CD4-positive, alpha-beta memory T cell (primary cell): ENCODE measurements at regions not wholly inside any gene's neighbourhood (a gene's known extent, or its start where the extent isn't known, plus 50 kb on each side); places are given as distances from the start of the nearest gene placed in this dataset.

Experiments used
- CTCF ChIA-PET: fragments of 350-600 bp; sonication (Branson Sonifier 250); formaldehyde crosslinking; loops from one replicate; lab custom pipeline; 2021; ENCODE audit warnings: inconsistent platforms; ENCODE audit not compliant: partially characterized antibody; lab: Charles Lee
- POLR2A ChIA-PET: fragments of 350-600 bp; sonication (Branson Sonifier 250); formaldehyde crosslinking; loops from one replicate; lab custom pipeline; 2021; ENCODE audit not compliant: partially characterized antibody; lab: Charles Lee
- DNase-seq, 5 donors: peaks; one replicate each; pipeline versions ENCODE4 v3.0.0 to v3.0.0-alpha.2; 2020 to 2022; ENCODE audit warnings: mixed read lengths in 1 of 5
- H3K27ac ChIP-seq: one replicate; pipeline ENCODE4 v1.7.0; 2013; ENCODE audit warnings: low read depth, low read length
- H3K27me3 ChIP-seq: 2 replicates; pipeline ENCODE4 v1.7.0; 2013; ENCODE audit warnings: mild to moderate bottlenecking, low read length, moderate library complexity; ENCODE audit not compliant: insufficient read depth
- H3K36me3 ChIP-seq: 2 replicates; pipeline ENCODE4 v1.7.0; 2013; ENCODE audit warnings: mild to moderate bottlenecking, low read length, moderate library complexity; ENCODE audit not compliant: insufficient read depth
- H3K4me1 ChIP-seq: 2 replicates; pipeline ENCODE4 v1.7.0; 2013; ENCODE audit warnings: mild to moderate bottlenecking, low read length, moderate library complexity; ENCODE audit not compliant: insufficient read depth
- H3K4me3 ChIP-seq, 2 donors: one replicate each; pipeline ENCODE4 v1.7.0; 2013; ENCODE audit warnings: low read length in 2 of 2, mild to moderate bottlenecking in 1 of 2
- H3K9me3 ChIP-seq, 2 donors: one replicate each; pipeline ENCODE4 v1.7.0; 2013; ENCODE audit warnings: low read length in 2 of 2, control low read depth in 1 of 2; ENCODE audit not compliant: control insufficient read depth in 1 of 2
- H3K27ac Mint-ChIP-seq, 7 donors: one replicate each; pipeline ENCODE4 v1.8.0; 2020 to 2021; ENCODE audit warnings: mixed read lengths in 7 of 7, mild to moderate bottlenecking in 6 of 7, inconsistent platforms in 3 of 7, moderate library complexity in 3 of 7
- H3K27me3 Mint-ChIP-seq, 2 donors: one replicate each; pipeline ENCODE4 v1.8.0; 2020 to 2021; ENCODE audit warnings: mixed read lengths in 2 of 2
- H3K36me3 Mint-ChIP-seq, 2 donors: one replicate each; pipeline ENCODE4 v1.8.0; 2020 to 2021; ENCODE audit warnings: mixed read lengths in 2 of 2, inconsistent platforms in 1 of 2, mild to moderate bottlenecking in 1 of 2
- H3K4me1 Mint-ChIP-seq, 4 donors: one replicate each; pipeline ENCODE4 v1.8.0; 2020 to 2021; ENCODE audit warnings: mixed read lengths in 4 of 4, mild to moderate bottlenecking in 1 of 4
- H3K4me3 Mint-ChIP-seq, 8 donors: one replicate each; pipeline ENCODE4 v1.8.0; 2020 to 2021; ENCODE audit warnings: mixed read lengths in 8 of 8, mild to moderate bottlenecking in 7 of 8, moderate library complexity in 6 of 8, inconsistent platforms in 3 of 8
- H3K9me3 Mint-ChIP-seq, 8 donors: one replicate each; pipeline ENCODE4 v1.8.0; 2020 to 2021; ENCODE audit warnings: mixed read lengths in 8 of 8, mild to moderate bottlenecking in 5 of 8, inconsistent platforms in 3 of 8, moderate library complexity in 1 of 8
- intact Hi-C: fragments of 100-400 bp; cut with micrococcal nuclease; formaldehyde crosslinking; loops from one replicate; pipeline ENCODE4 v1.15.1; 2023

- Mint-ChIP-seq H3K4me3 (peak overlapping the region in 4 of 8 donors; percentile 21 to 59 (median 43)), H3K9me3 (peaks cover 0 to 2% (median 0%) of the 10 kb centered on the region in 8 donors), H3K27me3 (peaks cover 1 to 4% of the 10 kb centered on the region in 2 donors), H3K4me1 (peaks cover 0 to 5% (median 2%) of the 10 kb centered on the region in 4 donors), H3K27ac (no peak overlapping the region), H3K36me3 (no peaks in the 10 kb centered on the region)
- DNase-seq = peak; percentile 14 to 41 (median 23)
- no peaks in the 10 kb centered on the region for H3K9me3 ChIP-seq
- CTCF ChIA-PET = interaction anchor here (1.1 to 3.4 kb wide), 4 partner anchors 21 to 337 kb away, joined by 4 to 13 read pairs (median 8); no protein-coding TSS in a partner anchor
- no peaks in the 10 kb centered on the region for H3K4me1 ChIP-seq
- no peak overlapping the region for H3K27ac ChIP-seq
- no peak overlapping the region for H3K4me3 ChIP-seq
- no peaks in the 10 kb centered on the region for H3K27me3 ChIP-seq
- intact Hi-C loops = loop anchor here (5.0 kb wide), 1 partner anchor 272 kb away; no protein-coding TSS in a partner anchor
- POLR2A ChIA-PET = no interaction called here
- no peaks in the 10 kb centered on the region for H3K36me3 ChIP-seq
Measured at GRCh38 chr9:109880276-109881169, 100.5 kb downstream of the PALM2AKAP2 start.

DNA sequence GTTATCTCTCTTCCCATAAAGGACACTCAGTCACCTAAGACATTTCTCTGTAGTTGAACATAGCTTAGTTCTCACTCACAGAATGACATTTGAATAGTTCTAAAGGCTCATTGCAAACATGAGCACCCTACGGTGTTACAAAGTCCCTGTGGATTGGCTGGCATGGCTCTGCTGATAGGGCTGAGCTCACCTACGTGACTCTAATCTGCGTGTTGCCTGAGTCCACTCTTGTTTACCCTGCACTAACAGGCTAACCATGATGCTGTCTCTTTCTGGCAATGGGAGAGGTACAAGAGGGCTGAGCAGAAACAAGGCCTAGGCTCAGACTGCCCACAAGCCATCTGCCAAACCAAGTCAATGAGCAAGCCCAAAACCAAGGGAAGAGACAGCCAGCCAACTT is 103.6 kb downstream of the PALM2AKAP2 start:
- no peaks in the 10 kb centered on the region for H3K36me3 Mint-ChIP-seq
- POLR2A ChIA-PET = interaction anchor here (1.0 kb wide), 1 partner anchor 11 kb away, joined by 3 read pairs; no protein-coding TSS in a partner anchor
- peaks cover 1 to 4% of the 10 kb centered on the region in 2 donors for H3K27me3 Mint-ChIP-seq
- H3K9me3 ChIP-seq = no peaks in the 10 kb centered on the region
- H3K27ac Mint-ChIP-seq = peak overlapping the region in 1 of 7 donors; percentile 66
- H3K4me1 ChIP-seq = peaks cover 10% of the 10 kb centered on the region
- intact Hi-C loops = loop anchor here (5.0 kb wide), 1 partner anchor 269 kb away; no protein-coding TSS in a partner anchor
- no peak overlapping the region for H3K4me3 ChIP-seq
- no peak overlapping the region for H3K4me3 Mint-ChIP-seq
- CTCF ChIA-PET = interaction anchor here (1.2 to 3.4 kb wide), 2 partner anchors 8 to 334 kb away, joined by 4 to 13 read pairs; no protein-coding TSS in a partner anchor
- H3K4me1 Mint-ChIP-seq = peaks cover 11 to 29% (median 23%) of the 10 kb centered on the region in 4 donors
- H3K27ac ChIP-seq = no peak overlapping the region
- H3K36me3 ChIP-seq = no peaks in the 10 kb centered on the region
- no peaks in the 10 kb centered on the region for H3K27me3 ChIP-seq
- DNase-seq = no peak
- H3K9me3 Mint-ChIP-seq = no peaks in the 10 kb centered on the region

DNA sequence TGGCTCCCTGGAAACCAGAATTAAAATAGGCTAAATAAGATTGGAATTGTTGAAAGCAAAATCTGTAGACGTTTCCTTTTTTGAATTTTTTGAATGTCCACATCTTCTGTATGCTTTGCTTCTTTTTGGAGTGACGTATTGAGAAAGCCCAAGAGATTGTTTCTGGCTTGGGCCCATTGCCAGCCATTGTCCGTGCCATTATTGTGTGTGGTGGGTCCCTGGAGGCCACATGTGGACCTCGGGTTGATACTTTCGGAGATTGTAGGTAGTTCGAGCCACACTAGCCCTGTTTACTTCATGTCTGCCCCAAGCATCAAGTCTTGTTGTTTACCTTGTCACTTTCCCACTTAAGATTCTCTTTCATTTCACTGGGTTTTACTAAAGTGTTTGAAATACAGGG is 106.0 kb downstream of the PALM2AKAP2 start:
- H3K4me3 ChIP-seq = no peak overlapping the region
- H3K4me1 ChIP-seq = peaks cover 10% of the 10 kb centered on the region
- H3K9me3 ChIP-seq = no peaks in the 10 kb centered on the region
- H3K9me3 Mint-ChIP-seq = no peaks in the 10 kb centered on the region
- ChIA-PET POLR2A (no interaction called here), CTCF (interaction anchor here (1.5 kb wide), 1 partner anchor 11 kb away, joined by 4 read pairs; no protein-coding TSS in a partner anchor)
- peaks cover 11 to 47% (median 33%) of the 10 kb centered on the region in 4 donors for H3K4me1 Mint-ChIP-seq
- no peak overlapping the region for H3K27ac ChIP-seq
- no peaks in the 10 kb centered on the region for H3K27me3 Mint-ChIP-seq
- H3K27me3 ChIP-seq = no peaks in the 10 kb centered on the region
- H3K4me3 Mint-ChIP-seq = peak overlapping the region in 1 of 8 donors; percentile 34
- H3K36me3 ChIP-seq = no peaks in the 10 kb centered on the region
- peak overlapping the region in 3 of 7 donors; percentile 24 to 84 (median 28) for H3K27ac Mint-ChIP-seq
- no peaks in the 10 kb centered on the region for H3K36me3 Mint-ChIP-seq
- intact Hi-C loops = no loop called here
- DNase-seq = no peak

DNA sequence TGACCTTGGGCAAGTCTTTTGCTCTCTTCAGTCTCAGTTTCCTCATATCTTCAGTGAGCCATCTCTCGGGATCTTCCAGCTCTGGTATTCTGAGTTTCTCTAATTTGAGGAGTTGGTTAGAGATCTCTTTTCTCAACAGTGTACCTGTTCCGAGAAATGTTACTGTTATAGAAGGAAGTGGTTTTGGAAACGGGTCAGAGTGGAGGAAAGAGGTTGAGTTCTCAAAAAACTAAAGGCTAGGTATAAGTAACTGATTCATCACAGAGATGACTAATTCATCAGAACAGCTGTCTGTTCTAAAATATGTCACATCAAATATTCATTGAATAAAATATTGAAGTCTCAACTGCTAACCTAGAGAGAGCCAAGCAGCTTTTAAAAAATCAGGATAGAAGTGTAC is 106.6 kb downstream of the PALM2AKAP2 start:
- Mint-ChIP-seq H3K4me1 (peaks cover 11 to 47% (median 33%) of the 10 kb centered on the region in 4 donors), H3K27ac (peak overlapping the region in 5 of 7 donors; percentile 19 to 84 (median 70))

GRCh38 chr9:109887079-109887478 is 107.1 kb downstream of the PALM2AKAP2 start:
- Mint-ChIP-seq H3K4me3 (peak overlapping the region in 1 of 8 donors; percentile 52), H3K27me3 (no peaks in the 10 kb centered on the region), H3K4me1 (peaks cover 11 to 47% (median 33%) of the 10 kb centered on the region in 4 donors), H3K36me3 (no peaks in the 10 kb centered on the region), H3K27ac (peak overlapping the region in 5 of 7 donors; percentile 19 to 87 (median 28)), H3K9me3 (no peaks in the 10 kb centered on the region)
- Histone ChIP-seq H3K4me3 (no peak overlapping the region), H3K36me3 (no peaks in the 10 kb centered on the region), H3K27ac (no peak overlapping the region), H3K27me3 (no peaks in the 10 kb centered on the region), H3K9me3 (no peaks in the 10 kb centered on the region), H3K4me1 (peaks cover 10% of the 10 kb centered on the region)
- no peak for DNase-seq
- intact Hi-C loops = no loop called here
- CTCF ChIA-PET = interaction anchor here (1.0 to 1.3 kb wide), 2 partner anchors 16 to 17 kb away, joined by 3 to 6 read pairs; no protein-coding TSS in a partner anchor
- POLR2A ChIA-PET = no interaction called here

More for the DNA sequence above, 106.6 kb downstream of the PALM2AKAP2 start:
- CTCF ChIA-PET = interaction anchor here (1.5 kb wide), 1 partner anchor 10 kb away, joined by 4 read pairs; no protein-coding TSS in a partner anchor
- H3K27ac ChIP-seq = no peak overlapping the region
- Mint-ChIP-seq H3K27me3 (no peaks in the 10 kb centered on the region), H3K36me3 (no peaks in the 10 kb centered on the region), H3K9me3 (no peaks in the 10 kb centered on the region), H3K4me3 (peak overlapping the region in 2 of 8 donors; percentile 1 to 52)
- no peaks in the 10 kb centered on the region for H3K36me3 ChIP-seq
- intact Hi-C loops = no loop called here
- POLR2A ChIA-PET = no interaction called here
- H3K4me1 ChIP-seq = peaks cover 10% of the 10 kb centered on the region
- no peaks in the 10 kb centered on the region for H3K9me3 ChIP-seq
- DNase-seq = no peak
- no peaks in the 10 kb centered on the region for H3K27me3 ChIP-seq
- H3K4me3 ChIP-seq = no peak overlapping the region

DNA sequence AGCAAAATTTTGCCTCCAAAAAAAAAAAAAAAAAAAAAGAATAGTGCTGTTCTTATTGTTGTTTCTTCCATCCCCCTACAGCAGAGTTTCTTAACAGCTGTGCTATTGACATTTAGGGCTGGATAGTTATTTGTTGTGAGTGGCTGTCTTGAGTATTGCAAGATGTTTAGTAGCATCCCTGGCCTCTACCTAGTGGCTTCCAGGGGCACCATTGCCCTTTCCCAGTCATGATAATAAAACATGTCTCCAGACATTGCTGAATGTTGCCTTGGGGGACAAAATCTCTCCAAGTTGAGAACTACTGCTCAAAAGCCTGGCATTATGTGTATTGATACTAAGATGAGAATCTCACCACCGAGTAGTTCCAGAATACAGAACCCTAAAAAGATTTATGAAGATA is 108.7 kb downstream of the PALM2AKAP2 start:
- CTCF ChIA-PET = interaction anchor here (0.7 to 1.2 kb wide), 2 partner anchors 12 to 234 kb away, joined by 3 read pairs; no protein-coding TSS in a partner anchor

DNA sequence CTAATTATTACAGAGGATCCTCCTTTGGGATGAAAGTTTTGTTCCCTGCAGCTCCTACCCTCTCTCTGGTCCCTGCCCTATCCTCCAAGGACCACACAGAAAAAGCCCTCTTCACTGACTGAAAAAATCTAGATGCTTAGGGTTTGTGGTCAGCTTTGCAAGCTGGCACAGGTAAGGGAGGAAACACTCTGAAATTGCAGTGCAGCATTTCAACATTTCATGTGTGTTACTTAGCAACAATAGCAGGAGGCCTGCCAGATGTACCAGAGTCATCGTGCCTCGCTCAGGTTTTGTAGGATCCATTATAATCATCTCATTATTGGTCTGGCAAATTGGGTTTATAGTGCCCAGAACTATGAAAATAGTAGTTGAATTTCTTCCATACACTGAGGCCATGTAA is 109.5 kb downstream of the PALM2AKAP2 start:
- CTCF ChIA-PET = no interaction called here
- Histone ChIP-seq H3K27ac (no peak overlapping the region), H3K27me3 (no peaks in the 10 kb centered on the region), H3K36me3 (no peaks in the 10 kb centered on the region), H3K9me3 (no peaks in the 10 kb centered on the region), H3K4me3 (no peak overlapping the region), H3K4me1 (peaks cover 10% of the 10 kb centered on the region)
- H3K36me3 Mint-ChIP-seq = no peaks in the 10 kb centered on the region
- H3K27ac Mint-ChIP-seq = peak overlapping the region in 2 of 7 donors; percentile 23 to 48
- peaks cover 11 to 47% (median 31%) of the 10 kb centered on the region in 4 donors for H3K4me1 Mint-ChIP-seq
- peak in 1 of 5 donors; percentile 20 for DNase-seq
- peak overlapping the region in 1 of 8 donors; percentile 47 for H3K4me3 Mint-ChIP-seq
- intact Hi-C loops = no loop called here
- H3K9me3 Mint-ChIP-seq = peaks cover 0 to under 1% (median 0%) of the 10 kb centered on the region in 8 donors
- POLR2A ChIA-PET = no interaction called here
- H3K27me3 Mint-ChIP-seq = no peaks in the 10 kb centered on the region

More for the DNA sequence above, 108.7 kb downstream of the PALM2AKAP2 start:
- POLR2A ChIA-PET = no interaction called here
- intact Hi-C loops = no loop called here
- Mint-ChIP-seq H3K4me3 (no peak overlapping the region), H3K9me3 (no peaks in the 10 kb centered on the region), H3K27ac (peak overlapping the region in 2 of 7 donors; percentile 7 to 68), H3K4me1 (peaks cover 11 to 47% (median 32%) of the 10 kb centered on the region in 4 donors), H3K36me3 (no peaks in the 10 kb centered on the region), H3K27me3 (no peaks in the 10 kb centered on the region)
- DNase-seq = no peak
- Histone ChIP-seq H3K27ac (no peak overlapping the region), H3K9me3 (no peaks in the 10 kb centered on the region), H3K4me1 (peaks cover 10% of the 10 kb centered on the region), H3K4me3 (no peak overlapping the region), H3K27me3 (no peaks in the 10 kb centered on the region), H3K36me3 (no peaks in the 10 kb centered on the region)
